Keratinocyte (primary cell): ENCODE measurements at regions not wholly inside any gene's neighbourhood (a gene's known extent, or its start where the extent isn't known, plus 50 kb on each side); places are given as distances from the start of the nearest gene placed in this dataset.
A peak's percentile ranks its signal among the peaks of the same experiment; 100 is the strongest.

Experiments
- DNase-seq: peaks from one replicate; pipeline ENCODE4 v3.0.0-alpha.2; 2011; ENCODE audit warnings: low read depth, missing footprints, low spot score
- FAIRE-seq: peaks from 2 replicates; lab custom pipeline; 2011; peaks lifted over from hg19 to GRCh38; lab: Jason Lieb, UNC
- H2AFZ ChIP-seq: 2 replicates; pipeline ENCODE4 v1.6.0; 2012; ENCODE audit warnings: low read length, control low read depth, inconsistent platforms; ENCODE audit not compliant: control insufficient read depth
- H3K27ac ChIP-seq: 2 replicates; pipeline ENCODE4 v1.5.1; 2011; ENCODE audit warnings: low read length; ENCODE audit not compliant: control insufficient read depth, insufficient read depth
- H3K27me3 ChIP-seq: 3 replicates; pipeline ENCODE4 v1.6.0; 2011; ENCODE audit warnings: low read length; ENCODE audit not compliant: control insufficient read depth, insufficient read depth; ENCODE audit errors: extremely low read depth
- H3K36me3 ChIP-seq, 2 experiments: 2 replicates in 1 of 2; 3 replicates in 1 of 2; pipeline ENCODE4 v1.5.1; 2011; ENCODE audit warnings: low read length in 2 of 2, mild to moderate bottlenecking in 1 of 2; ENCODE audit not compliant: control insufficient read depth in 2 of 2, insufficient read depth in 2 of 2; ENCODE audit errors: extremely low read depth in 1 of 2
- H3K4me1 ChIP-seq: 3 replicates; pipeline ENCODE4 v1.5.1; 2011; ENCODE audit warnings: low read length; ENCODE audit not compliant: control insufficient read depth, insufficient read depth; ENCODE audit errors: extremely low read depth
- H3K4me2 ChIP-seq: 3 replicates; pipeline ENCODE4 v1.6.0; 2011; ENCODE audit warnings: low read depth, low read length; ENCODE audit not compliant: control insufficient read depth, insufficient read depth; ENCODE audit errors: extremely low read depth
- H3K4me3 ChIP-seq, 3 experiments: fragments of 200-600 bp in 1 of 3; sonication (generic) in 1 of 3; 2 replicates in 2 of 3; 3 replicates in 1 of 3; pipeline ENCODE4 v1.5.1; 2011 to 2016; ENCODE audit warnings: low read length in 3 of 3, mild to moderate bottlenecking in 3 of 3, control low read depth in 2 of 3, inconsistent platforms in 1 of 3, low read depth in 1 of 3, mixed read lengths in 1 of 3, mixed run types in 1 of 3, moderate library complexity in 1 of 3; ENCODE audit not compliant: control insufficient read depth in 2 of 3, insufficient read depth in 2 of 3; ENCODE audit errors: extremely low read depth in 1 of 3
- H3K79me2 ChIP-seq: 2 replicates; pipeline ENCODE4 v1.6.0; 2012; ENCODE audit warnings: low read length; ENCODE audit not compliant: control insufficient read depth, insufficient read depth
- H3K9ac ChIP-seq: 3 replicates; pipeline ENCODE4 v1.6.0; 2011; ENCODE audit warnings: low read length; ENCODE audit not compliant: control insufficient read depth, insufficient read depth; ENCODE audit errors: extremely low read depth
- H3K9me1 ChIP-seq: 3 replicates; pipeline ENCODE4 v1.6.0; 2011; ENCODE audit warnings: low read length; ENCODE audit not compliant: control insufficient read depth, insufficient read depth; ENCODE audit errors: extremely low read depth
- H3K9me3 ChIP-seq: 2 replicates; pipeline ENCODE4 v1.5.1; 2012; ENCODE audit warnings: low read depth, low read length; ENCODE audit not compliant: control insufficient read depth
- H4K20me1 ChIP-seq: 3 replicates; pipeline ENCODE4 v1.6.0; 2011; ENCODE audit warnings: low read length; ENCODE audit not compliant: control insufficient read depth, insufficient read depth; ENCODE audit errors: extremely low read depth
- EZH2 ChIP-seq: IDR thresholded peaks from one replicate; pipeline ENCODE4 v1.6.1; 2012; ENCODE audit warnings: inconsistent platforms, mild to moderate bottlenecking, low read length, moderate library complexity
- dilution Hi-C: fragments of 300-500 bp; cut with MboI; formaldehyde crosslinking; loops from one replicate; pipeline ENCODE4 v1.7.0; 2020; ENCODE audit warnings: low sequenced_read_pairs; ENCODE audit not compliant: extremely low pct_ligation_motif_present
- TF ChIP-seq, protein P1 (sequence below), 3 experiments: IDR thresholded peaks in 1 of 3; conservative IDR thresholded peaks in 1 of 3; optimal IDR thresholded peaks in 1 of 3; 2 replicates in 2 of 3; 3 replicates in 1 of 3; pipeline versions ENCODE3 to v1.5.1; 2011; ENCODE audit warnings: low read length in 3 of 3, mild to moderate bottlenecking in 3 of 3, moderate library complexity in 2 of 3, control low read depth in 1 of 3, inconsistent platforms in 1 of 3; ENCODE audit not compliant: insufficient read depth in 2 of 3; ENCODE audit errors: extremely low read depth in 1 of 3

DNA sequence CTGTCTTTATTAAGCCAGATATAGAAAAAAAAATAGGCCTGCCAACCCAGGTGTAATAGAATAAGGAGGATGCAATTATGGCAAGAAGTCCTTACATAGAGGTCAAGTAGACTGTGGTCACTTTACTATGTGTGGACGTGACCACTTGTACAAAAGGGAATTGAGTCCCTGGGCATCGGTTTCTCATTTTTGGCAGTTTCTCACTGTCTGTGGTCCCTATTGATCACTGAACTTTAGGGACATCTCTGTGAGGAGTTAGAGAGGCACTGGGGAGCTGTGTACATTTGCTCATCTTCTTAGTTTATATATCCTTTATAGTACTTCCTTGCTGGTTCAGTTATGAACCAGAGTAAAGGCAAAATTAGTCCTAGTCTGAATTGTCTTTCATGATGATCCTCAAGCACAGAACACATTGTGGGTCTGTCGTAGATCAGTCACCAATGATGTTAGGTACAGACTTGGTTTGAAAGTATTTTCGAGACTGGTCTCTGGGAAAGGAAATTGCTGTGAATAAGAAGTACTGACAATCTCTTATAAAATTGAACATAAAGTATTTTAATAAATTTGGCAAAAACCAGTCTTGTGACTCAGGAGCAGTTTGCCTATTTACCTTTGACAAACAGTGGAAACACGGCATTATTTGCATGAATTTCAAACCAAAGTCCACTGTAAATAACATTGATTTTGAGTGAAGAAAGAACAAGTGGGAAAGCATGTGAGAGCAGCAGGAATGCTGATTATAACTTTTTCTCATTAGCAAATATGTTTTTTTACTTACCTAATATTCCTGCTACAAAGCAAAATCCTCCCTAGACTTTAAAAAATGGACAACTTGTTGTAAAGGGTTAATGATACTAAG, 218.9 kb upstream of the DPH6 start:
- H3K4me3 ChIP-seq = no peak overlapping the region
- no peak overlapping the region for H3K27ac ChIP-seq
- H3K9me1 ChIP-seq = no peaks in the 10 kb centered on the region
- FAIRE-seq (peak; percentile 13), DNase-seq (no peak)
- TF ChIP-seq, protein P1, sequence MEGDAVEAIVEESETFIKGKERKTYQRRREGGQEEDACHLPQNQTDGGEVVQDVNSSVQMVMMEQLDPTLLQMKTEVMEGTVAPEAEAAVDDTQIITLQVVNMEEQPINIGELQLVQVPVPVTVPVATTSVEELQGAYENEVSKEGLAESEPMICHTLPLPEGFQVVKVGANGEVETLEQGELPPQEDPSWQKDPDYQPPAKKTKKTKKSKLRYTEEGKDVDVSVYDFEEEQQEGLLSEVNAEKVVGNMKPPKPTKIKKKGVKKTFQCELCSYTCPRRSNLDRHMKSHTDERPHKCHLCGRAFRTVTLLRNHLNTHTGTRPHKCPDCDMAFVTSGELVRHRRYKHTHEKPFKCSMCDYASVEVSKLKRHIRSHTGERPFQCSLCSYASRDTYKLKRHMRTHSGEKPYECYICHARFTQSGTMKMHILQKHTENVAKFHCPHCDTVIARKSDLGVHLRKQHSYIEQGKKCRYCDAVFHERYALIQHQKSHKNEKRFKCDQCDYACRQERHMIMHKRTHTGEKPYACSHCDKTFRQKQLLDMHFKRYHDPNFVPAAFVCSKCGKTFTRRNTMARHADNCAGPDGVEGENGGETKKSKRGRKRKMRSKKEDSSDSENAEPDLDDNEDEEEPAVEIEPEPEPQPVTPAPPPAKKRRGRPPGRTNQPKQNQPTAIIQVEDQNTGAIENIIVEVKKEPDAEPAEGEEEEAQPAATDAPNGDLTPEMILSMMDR (optimal IDR thresholded peaks at IDR 0.05 in 1 of 3, IDR thresholded peaks at IDR 0.05 in 1 of 3, conservative IDR thresholded peaks at IDR 0.05 in 1 of 3; ENCODE audit: extremely low read depth in 1 of 3, insufficient read depth in 2 of 3, low read length in 3 of 3) = no peak
- TF ChIP-seq EZH2 = no peak
- H3K4me2 ChIP-seq = no peak overlapping the region
- no peaks in the 10 kb centered on the region for H3K9me3 ChIP-seq
- no peaks in the 10 kb centered on the region for H3K36me3 ChIP-seq
- no peak overlapping the region for H3K9ac ChIP-seq
- dilution Hi-C loops = no loop called here
- no peaks in the 10 kb centered on the region for H3K4me1 ChIP-seq
- H4K20me1 ChIP-seq = no peaks in the 10 kb centered on the region
- no peak overlapping the region for H2AFZ ChIP-seq
- no peaks in the 10 kb centered on the region for H3K27me3 ChIP-seq
- H3K79me2 ChIP-seq = no peaks in the 10 kb centered on the region

DNA sequence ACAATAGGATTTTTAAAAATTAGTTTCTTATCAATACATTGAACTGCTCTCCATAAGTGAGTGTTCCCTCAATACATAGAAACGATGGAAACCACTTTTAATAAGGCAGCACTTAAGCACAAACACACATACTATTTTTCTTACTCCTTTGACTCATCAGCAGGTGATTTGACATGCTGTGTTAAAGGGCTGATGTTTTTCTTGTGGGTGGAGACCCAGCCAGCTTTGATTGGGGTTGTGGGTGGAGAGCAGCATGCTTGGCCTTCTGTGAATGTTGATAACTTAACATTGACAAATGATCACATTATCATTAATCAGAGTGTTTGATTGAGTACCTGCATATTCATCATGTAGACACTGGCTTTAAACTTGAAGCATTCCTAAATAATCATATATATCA, 223.0 kb upstream of the DPH6 start:
- H3K9me3 ChIP-seq = no peaks in the 10 kb centered on the region
- dilution Hi-C loops = no loop called here
- DNase-seq = no peak
- H3K4me1 ChIP-seq = no peaks in the 10 kb centered on the region
- no peak overlapping the region for H3K4me3 ChIP-seq
- no peak overlapping the region for H3K27ac ChIP-seq
- H3K4me2 ChIP-seq = no peak overlapping the region
- TF ChIP-seq, protein P1 (optimal IDR thresholded peaks at IDR 0.05 in 1 of 3, IDR thresholded peaks at IDR 0.05 in 1 of 3, conservative IDR thresholded peaks at IDR 0.05 in 1 of 3; ENCODE audit: extremely low read depth in 1 of 3, insufficient read depth in 2 of 3, low read length in 3 of 3) = no peak
- TF ChIP-seq EZH2 = no peak
- H3K9me1 ChIP-seq = no peaks in the 10 kb centered on the region
- no peaks in the 10 kb centered on the region for H3K36me3 ChIP-seq
- H3K79me2 ChIP-seq = no peaks in the 10 kb centered on the region
- no peak for FAIRE-seq
- no peak overlapping the region for H2AFZ ChIP-seq
- H4K20me1 ChIP-seq = no peaks in the 10 kb centered on the region
- no peaks in the 10 kb centered on the region for H3K27me3 ChIP-seq
- H3K9ac ChIP-seq = no peak overlapping the region
